NCI-H510A (cell line): ENCODE measurements at regions not wholly inside any gene's neighbourhood (a gene's known extent, or its start where the extent isn't known, plus 50 kb on each side); places are given as distances from the start of the nearest gene placed in this dataset.

Source experiments
- DNase-seq: peaks from one replicate; lab custom pipeline; 2025; lab: John Stamatoyannopoulos, UW

GRCh38 chr4:41460641-41461040, 77.3 kb upstream of the LIMCH1 start:
- DNase-seq = no peak

- no peak for DNase-seq
Observed at GRCh38 chr4:41461780-41462307, 76.1 kb upstream of the LIMCH1 start.

GRCh38 chr4:41465146-41465761, 72.7 kb upstream of the LIMCH1 start:
- no peak for DNase-seq

GRCh38 chr4:41466249-41466648, 71.7 kb upstream of the LIMCH1 start:
- no peak for DNase-seq

- DNase-seq = no peak
Observed at GRCh38 chr4:41468122-41468521, 69.8 kb upstream of the LIMCH1 start.

GRCh38 chr4:41471126-41472071, 66.6 kb upstream of the LIMCH1 start:
- DNase-seq = no peak

GRCh38 chr4:41472081-41472480, 65.9 kb upstream of the LIMCH1 start:
- no peak for DNase-seq

- DNase-seq = no peak
Observed at GRCh38 chr4:41473176-41473575, 64.8 kb upstream of the LIMCH1 start.

- DNase-seq = no peak
Observed at GRCh38 chr4:41475402-41475801, 62.6 kb upstream of the LIMCH1 start.

- DNase-seq = no peak
Observed at GRCh38 chr4:41476310-41476885, 61.6 kb upstream of the LIMCH1 start.

- no peak for DNase-seq
Observed at GRCh38 chr4:41477181-41477905, 60.6 kb upstream of the LIMCH1 start.

- DNase-seq = no peak
Observed at GRCh38 chr4:41478518-41478917, 59.4 kb upstream of the LIMCH1 start.

GRCh38 chr4:41480896-41481311, 57.1 kb upstream of the LIMCH1 start:
- no peak for DNase-seq

GRCh38 chr4:41483771-41484170, 54.2 kb upstream of the LIMCH1 start:
- DNase-seq = no peak

- DNase-seq = no peak
Observed at GRCh38 chr4:41485041-41485440, 52.9 kb upstream of the LIMCH1 start.

- DNase-seq = no peak
Observed at GRCh38 chr4:41487868-41488440, 50.0 kb upstream of the LIMCH1 start.
